Fibroblast of lung (primary cell): ENCODE measurements at regions not wholly inside any gene's neighbourhood (a gene's known extent, or its start where the extent isn't known, plus 50 kb on each side); places are given as distances from the start of the nearest gene placed in this dataset.

ENCODE experiments used
- EZH2 ChIP-seq: IDR thresholded peaks from 2 replicates; pipeline ENCODE4 v1.5.1; 2012; ENCODE audit warnings: low read length, control low read depth, mild to moderate bottlenecking; ENCODE audit errors: missing control alignments
- TF ChIP-seq, protein P1 (sequence below), 2 donors: IDR thresholded peaks in 1 of 2; conservative IDR thresholded peaks in 1 of 2; 1 replicate in 1 of 2; 2 replicates in 1 of 2; pipeline ENCODE4 v1.5.1; 2011 to 2012; ENCODE audit warnings: low read length in 2 of 2, control low read depth in 1 of 2, inconsistent platforms in 1 of 2, low read depth in 1 of 2, mild to moderate bottlenecking in 1 of 2

DNA sequence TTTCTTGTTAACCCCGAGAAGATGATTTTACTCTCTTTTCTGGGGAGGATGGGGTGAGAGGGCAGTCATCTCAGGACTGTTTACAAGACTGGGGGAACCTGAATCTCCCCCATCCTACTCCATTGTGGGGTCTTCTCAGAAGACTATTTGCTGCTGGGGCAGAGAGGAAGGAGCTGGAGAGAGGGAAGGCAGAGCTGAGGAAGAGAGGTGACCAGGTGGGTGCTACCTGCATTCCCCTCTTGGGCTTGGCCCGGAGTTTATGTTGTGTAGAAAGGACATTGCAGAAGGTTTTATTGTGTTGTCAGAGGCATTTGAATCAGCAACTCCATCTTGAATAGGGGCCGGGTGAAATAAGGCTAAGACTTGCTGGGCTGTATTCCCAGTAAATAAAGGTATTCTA lies 247.1 kb upstream of the GALNT17 start:
- TF ChIP-seq, protein P1, sequence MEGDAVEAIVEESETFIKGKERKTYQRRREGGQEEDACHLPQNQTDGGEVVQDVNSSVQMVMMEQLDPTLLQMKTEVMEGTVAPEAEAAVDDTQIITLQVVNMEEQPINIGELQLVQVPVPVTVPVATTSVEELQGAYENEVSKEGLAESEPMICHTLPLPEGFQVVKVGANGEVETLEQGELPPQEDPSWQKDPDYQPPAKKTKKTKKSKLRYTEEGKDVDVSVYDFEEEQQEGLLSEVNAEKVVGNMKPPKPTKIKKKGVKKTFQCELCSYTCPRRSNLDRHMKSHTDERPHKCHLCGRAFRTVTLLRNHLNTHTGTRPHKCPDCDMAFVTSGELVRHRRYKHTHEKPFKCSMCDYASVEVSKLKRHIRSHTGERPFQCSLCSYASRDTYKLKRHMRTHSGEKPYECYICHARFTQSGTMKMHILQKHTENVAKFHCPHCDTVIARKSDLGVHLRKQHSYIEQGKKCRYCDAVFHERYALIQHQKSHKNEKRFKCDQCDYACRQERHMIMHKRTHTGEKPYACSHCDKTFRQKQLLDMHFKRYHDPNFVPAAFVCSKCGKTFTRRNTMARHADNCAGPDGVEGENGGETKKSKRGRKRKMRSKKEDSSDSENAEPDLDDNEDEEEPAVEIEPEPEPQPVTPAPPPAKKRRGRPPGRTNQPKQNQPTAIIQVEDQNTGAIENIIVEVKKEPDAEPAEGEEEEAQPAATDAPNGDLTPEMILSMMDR (conservative IDR thresholded peaks at IDR 0.05 in 1 of 2, IDR thresholded peaks at IDR 0.05 in 1 of 2; ENCODE audit: low read depth in 1 of 2, low read length in 2 of 2), result no peak
- no peak for TF ChIP-seq EZH2
